Endothelial cell of umbilical vein (primary cell): ENCODE measurements at regions not wholly inside any gene's neighbourhood (a gene's known extent, or its start where the extent isn't known, plus 50 kb on each side); places are given as distances from the start of the nearest gene placed in this dataset.

Source experiments
- BruUV-seq: library from RNA; stranded (reverse); fragments of 400-500 nt; replicated peaks from 2 replicates; lab custom pipeline; 2021; lab: Mats Ljungman, UMichigan
- CTCF ChIA-PET: fragments of 300-600, 350-600 bp; sonication (Branson Sonifier 250); formaldehyde crosslinking; loops from one replicate; lab custom pipeline; 2021; ENCODE audit warnings: antibody characterized with exemption, inconsistent platforms; lab: Charles Lee
- POLR2A ChIA-PET: fragments of 300-600, 350-600 bp; sonication (Branson Sonifier 250); formaldehyde crosslinking; loops from one replicate; lab custom pipeline; 2021; ENCODE audit warnings: antibody characterized with exemption, inconsistent platforms; lab: Charles Lee
- DNase-seq: peaks from one replicate; pipeline ENCODE4 v3.0.0-alpha.2; 2011; ENCODE audit warnings: low read depth, low spot score
- FAIRE-seq: peaks from 2 replicates; lab custom pipeline; 2011; peaks lifted over from hg19 to GRCh38; lab: Jason Lieb, UNC
- H2AFZ ChIP-seq: 2 replicates; pipeline ENCODE4 v1.6.0; 2012; ENCODE audit warnings: low read depth, low read length, control low read depth, inconsistent platforms
- H3K27ac ChIP-seq: 2 replicates; pipeline ENCODE4 v1.5.1; 2011; ENCODE audit warnings: low read depth, mild to moderate bottlenecking, control low read depth, low read length, moderate library complexity; ENCODE audit not compliant: insufficient read depth
- H3K27me3 ChIP-seq, 2 experiments: 2 replicates each; pipeline versions ENCODE4 v1.6.0 to v1.6.1; 2011; ENCODE audit warnings: low read length in 2 of 2, mixed read lengths in 1 of 2; ENCODE audit not compliant: control insufficient read depth in 2 of 2, insufficient read depth in 2 of 2
- H3K36me3 ChIP-seq, 2 experiments: 2 replicates in 1 of 2; 3 replicates in 1 of 2; pipeline ENCODE4 v1.5.1; 2011; ENCODE audit warnings: low read length in 2 of 2, mild to moderate bottlenecking in 1 of 2, moderate library complexity in 1 of 2; ENCODE audit not compliant: control insufficient read depth in 2 of 2, insufficient read depth in 2 of 2; ENCODE audit errors: extremely low read depth in 1 of 2
- H3K4me1 ChIP-seq: 3 replicates; pipeline ENCODE4 v1.5.1; 2011; ENCODE audit warnings: mild to moderate bottlenecking, low read length; ENCODE audit not compliant: control insufficient read depth, insufficient read depth; ENCODE audit errors: extremely low read depth
- H3K4me2 ChIP-seq: 2 replicates; pipeline ENCODE4 v1.6.1; 2011; ENCODE audit warnings: low read length, control low read depth, mixed read lengths; ENCODE audit not compliant: insufficient read depth
- H3K4me3 ChIP-seq, 3 experiments: fragments of 200-600 bp in 1 of 3; sonication (generic), shearing (Covaris generic) in 1 of 3; replicated peaks in 1 of 3; 2 replicates each; pipeline ENCODE4 v1.5.1; 2011 to 2016; ENCODE audit warnings: control low read depth in 3 of 3, low read length in 3 of 3, mild to moderate bottlenecking in 2 of 3, inconsistent platforms in 1 of 3, low read depth in 1 of 3, moderate library complexity in 1 of 3; ENCODE audit not compliant: insufficient read depth in 1 of 3
- H3K79me2 ChIP-seq: 2 replicates; pipeline ENCODE4 v1.6.0; 2012; ENCODE audit warnings: low read length, inconsistent platforms; ENCODE audit not compliant: control insufficient read depth, insufficient read depth
- H3K9ac ChIP-seq: replicated peaks from 2 replicates; pipeline ENCODE3; 2011; ENCODE audit warnings: low read length, control low read depth; ENCODE audit not compliant: insufficient read depth; ENCODE audit errors: extremely low read depth
- H3K9me1 ChIP-seq: replicated peaks from 3 replicates; pipeline ENCODE4 v1.6.0; 2011; ENCODE audit warnings: mild to moderate bottlenecking, low read length; ENCODE audit not compliant: control insufficient read depth, insufficient read depth; ENCODE audit errors: extremely low read depth
- H3K9me3 ChIP-seq: replicated peaks from 2 replicates; pipeline ENCODE4 v1.5.1; 2012; ENCODE audit warnings: low read length, inconsistent platforms; ENCODE audit not compliant: control insufficient read depth, insufficient read depth
- H4K20me1 ChIP-seq: replicated peaks from 2 replicates; pipeline ENCODE3; 2011; ENCODE audit warnings: mild to moderate bottlenecking, low read length; ENCODE audit not compliant: control insufficient read depth, insufficient read depth; ENCODE audit errors: extremely low read depth
- EZH2 ChIP-seq: IDR thresholded peaks from 2 replicates; pipeline ENCODE4 v1.6.1; 2012; ENCODE audit warnings: borderline replicate concordance, low read depth, mild to moderate bottlenecking, moderate library complexity, low read length, inconsistent platforms; ENCODE audit not compliant: severe bottlenecking
- FOS ChIP-seq: IDR thresholded peaks from 2 replicates; pipeline ENCODE4 v1.6.1; 2011; ENCODE audit warnings: mild to moderate bottlenecking, low read length, moderate library complexity, borderline replicate concordance; ENCODE audit not compliant: insufficient read depth
- GATA2 ChIP-seq: IDR thresholded peaks from 2 replicates; pipeline ENCODE4 v1.7.0; 2011; ENCODE audit warnings: low read depth, mild to moderate bottlenecking, moderate library complexity, mixed read lengths, low read length; ENCODE audit not compliant: insufficient read length, insufficient read depth
- JUN ChIP-seq: IDR thresholded peaks from 2 replicates; pipeline ENCODE4 v1.6.1; 2011; ENCODE audit warnings: borderline replicate concordance, low read depth; ENCODE audit not compliant: insufficient read length, insufficient read depth
- MYC ChIP-seq: IDR thresholded peaks from one replicate; pipeline ENCODE4 v1.6.1; 2011; ENCODE audit warnings: mild to moderate bottlenecking, low read depth, low read length
- POLR2A ChIP-seq: IDR thresholded peaks from 2 replicates; pipeline ENCODE4 v1.6.1; 2012; ENCODE audit warnings: low read depth, mild to moderate bottlenecking, control low read depth, low read length
- POLR2AphosphoS5 ChIP-seq: IDR thresholded peaks from 2 replicates; pipeline ENCODE4 v1.6.1; 2012; ENCODE audit warnings: low read depth, mild to moderate bottlenecking, control low read depth, low read length, moderate library complexity; ENCODE audit not compliant: insufficient read depth
- dilution Hi-C: fragments of 300-500 bp; cut with MboI; formaldehyde crosslinking; loops from one replicate; pipeline ENCODE4 v1.15.0; 2019; ENCODE audit warnings: low sequenced_read_pairs; ENCODE audit not compliant: extremely low pct_ligation_motif_present
- intact Hi-C: fragments of 100-400 bp; cut with micrococcal nuclease; formaldehyde crosslinking; loops from one replicate; pipeline ENCODE4 v1.10.0; 2022
- TF ChIP-seq, protein P1 (sequence below): IDR thresholded peaks from 2 replicates; pipeline ENCODE4 v1.6.1; 2011; ENCODE audit not compliant: insufficient read depth, insufficient read length
- TF ChIP-seq, protein P2 (sequence below), 2 donors: IDR thresholded peaks; 1 replicate in 1 of 2; 2 replicates in 1 of 2; pipeline ENCODE4 v1.5.1; 2011; ENCODE audit warnings: low read length in 2 of 2, mild to moderate bottlenecking in 2 of 2, moderate library complexity in 2 of 2, control low read depth in 1 of 2, inconsistent platforms in 1 of 2, low read depth in 1 of 2; ENCODE audit not compliant: insufficient read depth in 1 of 2; ENCODE audit errors: extremely low read depth in 1 of 2

DNA sequence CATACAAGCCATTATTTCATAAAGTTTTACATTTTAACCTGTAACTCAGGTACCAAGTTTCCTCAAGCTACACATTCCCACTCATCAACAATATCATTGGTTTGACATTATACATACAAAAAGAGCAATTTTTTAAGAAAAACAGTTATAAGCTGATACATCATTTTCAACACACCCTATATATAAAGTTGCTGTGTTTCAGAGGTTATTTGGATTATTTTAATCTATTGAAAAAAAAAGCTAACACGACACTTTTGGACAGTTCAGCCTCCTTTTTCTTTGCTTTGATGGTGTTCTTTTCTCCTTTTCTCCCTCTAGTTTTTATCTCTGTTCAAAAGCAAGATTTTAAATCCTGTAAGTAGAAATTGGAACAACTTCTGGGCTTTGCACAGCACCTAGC lies 175.9 kb upstream of the CREB1 start:
- POLR2A ChIA-PET: no interaction called here
- dilution Hi-C loops: no loop called here
- Histone ChIP-seq H4K20me1 (no peaks in the 10 kb centered on the region), H3K4me2 (no peak overlapping the region), H3K27me3 (no peaks in the 10 kb centered on the region), H3K36me3 (no peaks in the 10 kb centered on the region), H3K4me1 (no peaks in the 10 kb centered on the region), H3K9ac (no peak overlapping the region), H3K27ac (no peak overlapping the region), H2AFZ (no peak overlapping the region), H3K4me3 (no peak overlapping the region), H3K9me3 (no peaks in the 10 kb centered on the region), H3K9me1 (no peaks in the 10 kb centered on the region), H3K79me2 (no peaks in the 10 kb centered on the region)
- DNase-seq: no peak
- BruUV-seq: no TSS peak
- no peak for FAIRE-seq
- intact Hi-C loops: no loop called here
- no peak for TF ChIP-seq POLR2A
- TF ChIP-seq POLR2AphosphoS5: no peak
- TF ChIP-seq, protein P1, sequence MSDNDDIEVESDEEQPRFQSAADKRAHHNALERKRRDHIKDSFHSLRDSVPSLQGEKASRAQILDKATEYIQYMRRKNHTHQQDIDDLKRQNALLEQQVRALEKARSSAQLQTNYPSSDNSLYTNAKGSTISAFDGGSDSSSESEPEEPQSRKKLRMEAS: no peak
- TF ChIP-seq GATA2: no peak
- no peak for TF ChIP-seq FOS
- TF ChIP-seq MYC: no peak
- TF ChIP-seq EZH2: no peak
- CTCF ChIA-PET: interaction anchor here (1.2 kb wide), 1 partner anchor 19 kb away, joined by 3 read pairs; no protein-coding TSS in a partner anchor

DNA sequence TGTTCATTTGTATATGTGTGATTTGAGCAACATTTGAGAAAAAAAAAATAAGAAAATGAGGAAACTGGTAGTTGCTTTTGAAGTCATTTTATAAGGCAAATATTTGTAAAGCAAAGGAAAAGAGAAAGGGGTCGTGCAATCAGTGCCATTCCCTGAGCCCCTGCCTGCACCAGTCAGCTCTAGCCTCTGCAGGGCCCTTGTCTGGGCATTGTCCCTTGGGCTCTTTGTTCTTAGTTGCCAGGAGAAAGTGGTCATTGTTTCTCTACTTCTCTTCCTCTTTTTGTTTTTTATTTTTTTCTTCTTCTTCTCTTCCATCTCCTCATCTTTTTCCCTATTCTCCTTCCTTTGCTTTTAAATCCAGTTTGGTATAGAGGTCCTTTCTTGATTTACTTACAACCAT lies 175.3 kb upstream of the CREB1 start:
- Histone ChIP-seq H4K20me1 (no peaks in the 10 kb centered on the region), H3K79me2 (no peaks in the 10 kb centered on the region), H3K27ac (no peak overlapping the region), H3K9ac (no peak overlapping the region), H3K4me3 (no peak overlapping the region), H3K36me3 (no peaks in the 10 kb centered on the region), H3K27me3 (no peaks in the 10 kb centered on the region), H3K4me2 (no peak overlapping the region), H3K4me1 (no peaks in the 10 kb centered on the region), H3K9me1 (no peaks in the 10 kb centered on the region), H2AFZ (no peak overlapping the region), H3K9me3 (no peaks in the 10 kb centered on the region)
- CTCF ChIA-PET: no interaction called here
- FAIRE-seq (peak; percentile 24), DNase-seq (no peak)
- intact Hi-C loops (no loop called here), dilution Hi-C loops (no loop called here)
- POLR2A ChIA-PET: no interaction called here
- no TSS peak for BruUV-seq
- TF ChIP-seq, protein P1: no peak
- TF ChIP-seq, protein P2, sequence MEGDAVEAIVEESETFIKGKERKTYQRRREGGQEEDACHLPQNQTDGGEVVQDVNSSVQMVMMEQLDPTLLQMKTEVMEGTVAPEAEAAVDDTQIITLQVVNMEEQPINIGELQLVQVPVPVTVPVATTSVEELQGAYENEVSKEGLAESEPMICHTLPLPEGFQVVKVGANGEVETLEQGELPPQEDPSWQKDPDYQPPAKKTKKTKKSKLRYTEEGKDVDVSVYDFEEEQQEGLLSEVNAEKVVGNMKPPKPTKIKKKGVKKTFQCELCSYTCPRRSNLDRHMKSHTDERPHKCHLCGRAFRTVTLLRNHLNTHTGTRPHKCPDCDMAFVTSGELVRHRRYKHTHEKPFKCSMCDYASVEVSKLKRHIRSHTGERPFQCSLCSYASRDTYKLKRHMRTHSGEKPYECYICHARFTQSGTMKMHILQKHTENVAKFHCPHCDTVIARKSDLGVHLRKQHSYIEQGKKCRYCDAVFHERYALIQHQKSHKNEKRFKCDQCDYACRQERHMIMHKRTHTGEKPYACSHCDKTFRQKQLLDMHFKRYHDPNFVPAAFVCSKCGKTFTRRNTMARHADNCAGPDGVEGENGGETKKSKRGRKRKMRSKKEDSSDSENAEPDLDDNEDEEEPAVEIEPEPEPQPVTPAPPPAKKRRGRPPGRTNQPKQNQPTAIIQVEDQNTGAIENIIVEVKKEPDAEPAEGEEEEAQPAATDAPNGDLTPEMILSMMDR (IDR thresholded peaks at IDR 0.05; ENCODE audit: extremely low read depth in 1 of 2, insufficient read depth in 1 of 2, low read depth in 1 of 2, low read length in 2 of 2): no peak
- TF ChIP-seq EZH2 (no peak), POLR2A (no peak), JUN (no peak), GATA2 (no peak), POLR2AphosphoS5 (no peak), FOS (no peak), MYC (no peak)
